H9 (cell line): ENCODE measurements at regions not wholly inside any gene's neighbourhood (a gene's known extent, or its start where the extent isn't known, plus 50 kb on each side); places are given as distances from the start of the nearest gene placed in this dataset.

Experiments
- DNase-seq: peaks from one replicate; pipeline ENCODE4 v3.0.0-alpha.2; 2017
- H2AFZ ChIP-seq: one replicate; pipeline ENCODE4 v1.6.1; 2013; ENCODE audit warnings: mild to moderate bottlenecking, low read length, control low read depth, moderate library complexity
- H2AK5ac ChIP-seq: 2 replicates; pipeline ENCODE4 v1.6.1; 2013; ENCODE audit warnings: low read length, control low read depth, mixed read lengths; ENCODE audit not compliant: insufficient read length
- H2BK120ac ChIP-seq: one replicate; pipeline ENCODE4 v1.6.1; 2013; ENCODE audit warnings: low read depth, mild to moderate bottlenecking, low read length, control low read depth, inconsistent platforms; ENCODE audit not compliant: poor library complexity, severe bottlenecking
- H2BK12ac ChIP-seq: 2 replicates; pipeline ENCODE4 v1.6.1; 2013; ENCODE audit warnings: low read length, control low read depth, mixed read lengths, low read depth; ENCODE audit not compliant: insufficient read length
- H2BK15ac ChIP-seq: 2 replicates; pipeline ENCODE4 v1.6.1; 2013; ENCODE audit warnings: low read depth, low read length, control low read depth
- H2BK20ac ChIP-seq: one replicate; pipeline ENCODE4 v1.6.1; 2013; ENCODE audit warnings: low read depth, mild to moderate bottlenecking, low read length, control low read depth, inconsistent platforms; ENCODE audit not compliant: poor library complexity, severe bottlenecking
- H2BK5ac ChIP-seq: 2 replicates; pipeline ENCODE4 v1.6.1; 2013; ENCODE audit warnings: low read length, control low read depth, mixed read lengths; ENCODE audit not compliant: insufficient read length
- H3K14ac ChIP-seq: 2 replicates; pipeline ENCODE4 v1.6.1; 2013; ENCODE audit warnings: low read length, control low read depth; ENCODE audit not compliant: insufficient read depth
- H3K18ac ChIP-seq: 2 replicates; pipeline ENCODE4 v1.6.1; 2013; ENCODE audit warnings: low read depth, mild to moderate bottlenecking, mixed read lengths, low read length, control low read depth; ENCODE audit not compliant: insufficient read length
- H3K23ac ChIP-seq: 2 replicates; pipeline ENCODE4 v1.6.1; 2013; ENCODE audit warnings: low read length, control low read depth, mixed read lengths, low read depth; ENCODE audit not compliant: insufficient read length
- H3K23me2 ChIP-seq: 2 replicates; pipeline ENCODE4 v1.6.1; 2013; ENCODE audit warnings: low read depth, mild to moderate bottlenecking, mixed read lengths, low read length, control low read depth; ENCODE audit not compliant: insufficient read length, poor library complexity, severe bottlenecking
- H3K27ac ChIP-seq: 2 replicates; pipeline ENCODE4 v1.5.1; 2013; ENCODE audit warnings: low read length, control low read depth, mixed read lengths, low read depth; ENCODE audit not compliant: insufficient read length
- H3K27me3 ChIP-seq: 2 replicates; pipeline ENCODE4 v1.6.1; 2013; ENCODE audit warnings: low read length, control low read depth, inconsistent platforms; ENCODE audit not compliant: insufficient read depth
- H3K4ac ChIP-seq: 2 replicates; pipeline ENCODE4 v1.6.1; 2013; ENCODE audit warnings: low read depth, mild to moderate bottlenecking, control low read depth, inconsistent platforms, low read length, moderate library complexity
- H3K4me1 ChIP-seq: 2 replicates; pipeline ENCODE4 v1.6.1; 2013; ENCODE audit warnings: low read length, control low read depth, inconsistent platforms; ENCODE audit not compliant: insufficient read depth
- H3K4me2 ChIP-seq: 2 replicates; pipeline ENCODE4 v1.6.1; 2013; ENCODE audit warnings: low read length, control low read depth, mixed read lengths; ENCODE audit not compliant: insufficient read length, insufficient read depth
- H3K56ac ChIP-seq: 2 replicates; pipeline ENCODE4 v1.6.1; 2013; ENCODE audit warnings: low read depth, mild to moderate bottlenecking, mixed read lengths, low read length, control low read depth; ENCODE audit not compliant: insufficient read length
- H3K79me1 ChIP-seq: 2 replicates; pipeline ENCODE4 v1.6.1; 2013; ENCODE audit warnings: low read depth, mild to moderate bottlenecking, moderate library complexity, low read length, control low read depth, inconsistent platforms; ENCODE audit not compliant: insufficient read depth, poor library complexity, severe bottlenecking
- H3K79me2 ChIP-seq: 2 replicates; pipeline ENCODE4 v1.6.1; 2013; ENCODE audit warnings: low read length, control low read depth, inconsistent platforms; ENCODE audit not compliant: insufficient read depth
- H3K9ac ChIP-seq: 2 replicates; pipeline ENCODE4 v1.6.1; 2013; ENCODE audit warnings: low read length, control low read depth, mixed read lengths; ENCODE audit not compliant: insufficient read length; ENCODE audit errors: extremely low read depth
- H3K9me3 ChIP-seq: one replicate; pipeline ENCODE4 v1.6.1; 2013; ENCODE audit warnings: low read depth, low read length, inconsistent platforms; ENCODE audit not compliant: control insufficient read depth
- H3T11ph ChIP-seq: one replicate; pipeline ENCODE4 v1.6.1; 2013; ENCODE audit warnings: mild to moderate bottlenecking, low read length, control low read depth, inconsistent platforms
- H4K20me1 ChIP-seq: one replicate; pipeline ENCODE4 v1.6.1; 2013; ENCODE audit not compliant: control insufficient read depth, insufficient read length, insufficient read depth
- H4K5ac ChIP-seq: 2 replicates; pipeline ENCODE4 v1.6.1; 2013; ENCODE audit warnings: low read depth, mild to moderate bottlenecking, mixed read lengths, low read length, control low read depth; ENCODE audit not compliant: insufficient read length
- H4K8ac ChIP-seq: replicated peaks from 2 replicates; pipeline ENCODE4 v1.6.1; 2013; ENCODE audit warnings: low read length, control low read depth, mixed read lengths, low read depth; ENCODE audit not compliant: insufficient read length
- H4K91ac ChIP-seq: 2 replicates; pipeline ENCODE4 v1.6.1; 2013; ENCODE audit warnings: low read depth, mild to moderate bottlenecking, moderate library complexity, mixed read lengths, low read length, control low read depth; ENCODE audit not compliant: insufficient read length
- H3K27ac Mint-ChIP-seq, 3 experiments: 2 replicates in 2 of 3; 3 replicates in 1 of 3; pipeline ENCODE4 v1.8.0; 2020 to 2021; ENCODE audit warnings: mixed read lengths in 3 of 3, mild to moderate bottlenecking in 1 of 3, moderate library complexity in 1 of 3
- H3K27me3 Mint-ChIP-seq: 2 replicates; pipeline ENCODE4 v1.8.0; 2021; ENCODE audit warnings: low read depth, mild to moderate bottlenecking, moderate library complexity, mixed read lengths
- H3K36me3 Mint-ChIP-seq, 3 experiments: 2 replicates in 2 of 3; 3 replicates in 1 of 3; pipeline ENCODE4 v1.8.0; 2020 to 2021; ENCODE audit warnings: low read depth in 3 of 3, mixed read lengths in 3 of 3; ENCODE audit not compliant: insufficient read depth in 1 of 3
- H3K4me1 Mint-ChIP-seq, 2 experiments: 2 replicates each; pipeline ENCODE4 v1.8.0; 2020; ENCODE audit warnings: mixed read lengths in 2 of 2
- H3K4me3 Mint-ChIP-seq, 2 experiments: 2 replicates in 1 of 2; 3 replicates in 1 of 2; pipeline ENCODE4 v1.8.0; 2020 to 2021; ENCODE audit warnings: mild to moderate bottlenecking in 2 of 2, mixed read lengths in 2 of 2, moderate library complexity in 1 of 2
- H3K9me3 Mint-ChIP-seq, 2 experiments: 2 replicates in 1 of 2; 3 replicates in 1 of 2; pipeline ENCODE4 v1.8.0; 2020; ENCODE audit warnings: mild to moderate bottlenecking in 2 of 2, mixed read lengths in 2 of 2, moderate library complexity in 1 of 2
- WGBS: extraction: QIAGEN DNeasy Blood & Tissue Kit; methylation state at CpG from one replicate; pipeline ENCODE4 v1.1.7; 2013; ENCODE audit warnings: missing lambda C conversion rate, low lambda C conversion rate, mixed read lengths; ENCODE audit not compliant: insufficient read length; ENCODE audit errors: extremely low coverage; 5-methylcytosine and 5-hydroxymethylcytosine counted together
- TF ChIP-seq, protein P1 (sequence below): fragments of 200-600 bp; sonication (generic); conservative IDR thresholded peaks from 3 replicates; pipeline ENCODE4 v1.8.0; 2021; ENCODE audit warnings: antibody characterized with exemption, mild to moderate bottlenecking

DNA sequence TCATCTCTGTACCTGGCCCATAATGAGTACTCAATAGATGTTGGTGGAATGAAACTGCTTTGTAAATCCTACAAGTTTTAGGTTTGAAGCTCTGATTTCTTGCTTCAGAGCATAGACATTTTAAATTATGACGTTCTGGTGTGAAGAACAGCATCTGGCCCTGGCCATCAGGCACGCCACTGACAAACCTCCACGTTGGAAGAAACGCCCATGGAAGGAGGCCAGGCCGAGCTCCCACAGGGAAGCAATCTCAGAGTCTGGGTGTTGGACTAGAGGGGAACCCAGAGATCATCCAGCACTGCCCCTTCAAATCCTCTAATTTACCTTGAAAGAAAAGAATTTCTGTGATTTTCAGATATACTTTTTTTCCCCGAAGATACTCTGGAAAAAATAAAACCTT is 328.1 kb upstream of the RGMA start:
- H3K4ac ChIP-seq, result no peak overlapping the region
- H3K27ac Mint-ChIP-seq, result no peak overlapping the region
- no peaks in the 10 kb centered on the region for H3K79me2 ChIP-seq
- no peak overlapping the region for H3K4me2 ChIP-seq
- H3K79me1 ChIP-seq, result no peaks in the 10 kb centered on the region
- H3K23me2 ChIP-seq, result no peaks in the 10 kb centered on the region
- peaks cover 12% of the 10 kb centered on the region for H3K27me3 Mint-ChIP-seq
- no CpG with 5 or more reads among the region's 6 CpGs for WGBS
- no peak for DNase-seq
- H2BK120ac ChIP-seq, result no peak overlapping the region
- H3K9ac ChIP-seq, result no peak overlapping the region
- no peak overlapping the region for H4K8ac ChIP-seq
- no peaks in the 10 kb centered on the region for H3K9me3 Mint-ChIP-seq
- H2AK5ac ChIP-seq, result no peak overlapping the region
- no peaks in the 10 kb centered on the region for H3K27me3 ChIP-seq
- no peak overlapping the region for H3K23ac ChIP-seq
- no peak overlapping the region for H2BK5ac ChIP-seq
- TF ChIP-seq, protein P1, sequence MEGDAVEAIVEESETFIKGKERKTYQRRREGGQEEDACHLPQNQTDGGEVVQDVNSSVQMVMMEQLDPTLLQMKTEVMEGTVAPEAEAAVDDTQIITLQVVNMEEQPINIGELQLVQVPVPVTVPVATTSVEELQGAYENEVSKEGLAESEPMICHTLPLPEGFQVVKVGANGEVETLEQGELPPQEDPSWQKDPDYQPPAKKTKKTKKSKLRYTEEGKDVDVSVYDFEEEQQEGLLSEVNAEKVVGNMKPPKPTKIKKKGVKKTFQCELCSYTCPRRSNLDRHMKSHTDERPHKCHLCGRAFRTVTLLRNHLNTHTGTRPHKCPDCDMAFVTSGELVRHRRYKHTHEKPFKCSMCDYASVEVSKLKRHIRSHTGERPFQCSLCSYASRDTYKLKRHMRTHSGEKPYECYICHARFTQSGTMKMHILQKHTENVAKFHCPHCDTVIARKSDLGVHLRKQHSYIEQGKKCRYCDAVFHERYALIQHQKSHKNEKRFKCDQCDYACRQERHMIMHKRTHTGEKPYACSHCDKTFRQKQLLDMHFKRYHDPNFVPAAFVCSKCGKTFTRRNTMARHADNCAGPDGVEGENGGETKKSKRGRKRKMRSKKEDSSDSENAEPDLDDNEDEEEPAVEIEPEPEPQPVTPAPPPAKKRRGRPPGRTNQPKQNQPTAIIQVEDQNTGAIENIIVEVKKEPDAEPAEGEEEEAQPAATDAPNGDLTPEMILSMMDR, result no peak
- no peak overlapping the region for H3K56ac ChIP-seq
- peaks cover 7 to 13% of the 10 kb centered on the region in 2 experiments; a peak in 3 of 4 replicates for H3K4me1 Mint-ChIP-seq
- H2BK12ac ChIP-seq, result no peak overlapping the region
- no peak overlapping the region for H3T11ph ChIP-seq
- no peak overlapping the region for H3K18ac ChIP-seq
- H3K4me3 Mint-ChIP-seq, result no peak overlapping the region
- no peak overlapping the region for H4K5ac ChIP-seq
- no peak overlapping the region for H3K27ac ChIP-seq
- H3K9me3 ChIP-seq, result no peaks in the 10 kb centered on the region
- H3K14ac ChIP-seq, result no peak overlapping the region
- no peaks in the 10 kb centered on the region for H3K36me3 Mint-ChIP-seq
- no peak overlapping the region for H4K91ac ChIP-seq
- H2BK20ac ChIP-seq, result no peak overlapping the region
- H4K20me1 ChIP-seq, result no peaks in the 10 kb centered on the region
- no peak overlapping the region for H2BK15ac ChIP-seq
- no peak overlapping the region for H2AFZ ChIP-seq
- no peaks in the 10 kb centered on the region for H3K4me1 ChIP-seq
